ENCODE measurements at regions not wholly inside any gene's neighbourhood (a gene's known extent, or its start where the extent isn't known, plus 50 kb on each side); places are given as distances from the start of the nearest gene placed in this dataset.

DNA sequence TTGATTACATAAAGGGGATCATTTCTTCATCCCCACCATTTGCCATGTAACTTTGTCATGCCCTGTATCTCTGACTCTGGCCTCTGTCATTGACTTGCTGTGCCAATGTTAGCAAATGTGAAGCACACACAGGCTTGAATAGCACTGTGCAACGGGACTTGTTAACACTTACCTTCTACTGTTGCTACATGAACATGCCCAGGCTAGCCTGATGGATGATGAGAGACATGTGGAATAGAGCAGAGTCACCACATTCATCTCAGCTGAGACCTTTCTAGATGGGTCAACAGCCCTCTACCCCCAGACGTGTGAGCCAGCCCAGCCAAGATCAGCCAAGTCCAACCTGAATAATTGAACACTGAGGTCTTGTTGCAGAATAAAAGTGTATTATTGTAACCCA is 162.1 kb upstream of the SALL1 start (continued):
- TF ChIP-seq ZNF462 (CRISPR knock-in tag; IDR thresholded peaks at IDR 0.05) (no peak), REST (IDR thresholded peaks at IDR 0.05; ENCODE audit: unreplicated experiment) (no peak), EZH2phosphoT487 (IDR thresholded peaks at IDR 0.05; ENCODE audit: unreplicated experiment) (no peak), CREB1 (CRISPR knock-in tag; IDR thresholded peaks at IDR 0.05; ENCODE audit: low read depth) (no peak)
- TF ChIP-seq, protein P1, sequence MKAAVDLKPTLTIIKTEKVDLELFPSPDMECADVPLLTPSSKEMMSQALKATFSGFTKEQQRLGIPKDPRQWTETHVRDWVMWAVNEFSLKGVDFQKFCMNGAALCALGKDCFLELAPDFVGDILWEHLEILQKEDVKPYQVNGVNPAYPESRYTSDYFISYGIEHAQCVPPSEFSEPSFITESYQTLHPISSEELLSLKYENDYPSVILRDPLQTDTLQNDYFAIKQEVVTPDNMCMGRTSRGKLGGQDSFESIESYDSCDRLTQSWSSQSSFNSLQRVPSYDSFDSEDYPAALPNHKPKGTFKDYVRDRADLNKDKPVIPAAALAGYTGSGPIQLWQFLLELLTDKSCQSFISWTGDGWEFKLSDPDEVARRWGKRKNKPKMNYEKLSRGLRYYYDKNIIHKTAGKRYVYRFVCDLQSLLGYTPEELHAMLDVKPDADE (IDR thresholded peaks at IDR 0.05) = no peak
